A673 (cell line): ENCODE measurements at regions not wholly inside any gene's neighbourhood (a gene's known extent, or its start where the extent isn't known, plus 50 kb on each side); places are given as distances from the start of the nearest gene placed in this dataset.

Experiments used
- BruUV-seq: library from RNA; stranded (reverse); fragments of 400-500 nt; replicated peaks from 2 replicates; lab custom pipeline; 2021; lab: Mats Ljungman, UMichigan
- CTCF ChIA-PET: fragments of 300-600 bp; sonication (Branson Sonifier 250); formaldehyde crosslinking; loops from one replicate; lab custom pipeline; 2022; ENCODE audit warnings: antibody characterized with exemption; lab: Charles Lee
- POLR2A ChIA-PET: fragments of 300-600 bp; sonication (Branson Sonifier 250); formaldehyde crosslinking; loops from one replicate; lab custom pipeline; 2022; ENCODE audit warnings: antibody characterized with exemption; ENCODE audit not compliant: low non-redundant PET; lab: Charles Lee
- DNase-seq: peaks from one replicate; pipeline ENCODE4 v3.0.0-alpha.2; 2015; ENCODE audit warnings: low spot score
- H3K27ac ChIP-seq: fragments of 200-600 bp; sonication (generic); 2 replicates; pipeline ENCODE4 v1.5.1; 2016; ENCODE audit warnings: mixed run types, low read depth, mild to moderate bottlenecking, mixed read lengths, antibody characterized with exemption, low read length; ENCODE audit not compliant: poor library complexity, severe bottlenecking
- H3K27me3 ChIP-seq: fragments of 200-600 bp; sonication (generic); replicated peaks from 2 replicates; pipeline ENCODE4 v1.6.1; 2017; ENCODE audit warnings: mixed run types, low read depth, mild to moderate bottlenecking, mixed read lengths, antibody characterized with exemption, low read length; ENCODE audit not compliant: insufficient read depth, poor library complexity
- H3K36me3 ChIP-seq: fragments of 200-600 bp; sonication (generic); 2 replicates; pipeline ENCODE4 v1.6.1; 2016; ENCODE audit warnings: mixed run types, mild to moderate bottlenecking, mixed read lengths, antibody characterized with exemption, low read length; ENCODE audit not compliant: insufficient read depth, poor library complexity, severe bottlenecking
- H3K4me1 ChIP-seq: fragments of 200-600 bp; sonication (generic); 2 replicates; pipeline ENCODE4 v1.6.1; 2017; ENCODE audit warnings: mixed run types, mild to moderate bottlenecking, mixed read lengths, antibody characterized with exemption, low read length; ENCODE audit not compliant: insufficient read depth, poor library complexity, severe bottlenecking
- H3K4me3 ChIP-seq: fragments of 200-600 bp; sonication (generic); 2 replicates; pipeline ENCODE4 v1.5.1; 2016; ENCODE audit warnings: low read depth, mixed run types, mild to moderate bottlenecking, mixed read lengths, low read length; ENCODE audit not compliant: poor library complexity, severe bottlenecking
- H3K9me3 ChIP-seq: fragments of 200-600 bp; sonication (generic); 2 replicates; pipeline ENCODE4 v1.6.1; 2016; ENCODE audit warnings: mixed run types, low read depth, mild to moderate bottlenecking, mixed read lengths, antibody characterized with exemption, low read length; ENCODE audit not compliant: poor library complexity, severe bottlenecking
- EZH2 ChIP-seq: fragments of 200-600 bp; sonication (generic); IDR thresholded peaks from 2 replicates; pipeline ENCODE4 v1.6.1; 2017; ENCODE audit warnings: borderline replicate concordance, low read depth, mild to moderate bottlenecking, mixed read lengths, antibody characterized with exemption, low read length; ENCODE audit not compliant: poor library complexity, severe bottlenecking
- intact Hi-C: fragments of 100-400 bp; cut with micrococcal nuclease; formaldehyde crosslinking; loops from one replicate; pipeline ENCODE4 v1.10.0; 2022; ENCODE audit not compliant: unreplicated experiment
- TF ChIP-seq, protein P1 (sequence below): fragments of 300-800, 200-600 bp; sonication (generic); conservative IDR thresholded peaks from 2 replicates; pipeline ENCODE4 v1.5.1; 2017; ENCODE audit warnings: low read depth, mild to moderate bottlenecking, antibody characterized with exemption, low read length, moderate library complexity, mixed read lengths

GRCh38 chr6:117206944-117207687, 58.2 kb upstream of the VGLL2 start:
- no peak for DNase-seq
- TF ChIP-seq, protein P1, sequence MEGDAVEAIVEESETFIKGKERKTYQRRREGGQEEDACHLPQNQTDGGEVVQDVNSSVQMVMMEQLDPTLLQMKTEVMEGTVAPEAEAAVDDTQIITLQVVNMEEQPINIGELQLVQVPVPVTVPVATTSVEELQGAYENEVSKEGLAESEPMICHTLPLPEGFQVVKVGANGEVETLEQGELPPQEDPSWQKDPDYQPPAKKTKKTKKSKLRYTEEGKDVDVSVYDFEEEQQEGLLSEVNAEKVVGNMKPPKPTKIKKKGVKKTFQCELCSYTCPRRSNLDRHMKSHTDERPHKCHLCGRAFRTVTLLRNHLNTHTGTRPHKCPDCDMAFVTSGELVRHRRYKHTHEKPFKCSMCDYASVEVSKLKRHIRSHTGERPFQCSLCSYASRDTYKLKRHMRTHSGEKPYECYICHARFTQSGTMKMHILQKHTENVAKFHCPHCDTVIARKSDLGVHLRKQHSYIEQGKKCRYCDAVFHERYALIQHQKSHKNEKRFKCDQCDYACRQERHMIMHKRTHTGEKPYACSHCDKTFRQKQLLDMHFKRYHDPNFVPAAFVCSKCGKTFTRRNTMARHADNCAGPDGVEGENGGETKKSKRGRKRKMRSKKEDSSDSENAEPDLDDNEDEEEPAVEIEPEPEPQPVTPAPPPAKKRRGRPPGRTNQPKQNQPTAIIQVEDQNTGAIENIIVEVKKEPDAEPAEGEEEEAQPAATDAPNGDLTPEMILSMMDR, result no peak
- no peaks in the 10 kb centered on the region for H3K4me1 ChIP-seq
- ChIA-PET CTCF (no interaction called here), POLR2A (no interaction called here)
- H3K9me3 ChIP-seq, result no peaks in the 10 kb centered on the region
- no peaks in the 10 kb centered on the region for H3K36me3 ChIP-seq
- no TSS peak for BruUV-seq
- H3K4me3 ChIP-seq, result no peak overlapping the region
- H3K27me3 ChIP-seq, result peaks cover 16% of the 10 kb centered on the region
- intact Hi-C loops, result no loop called here
- no peak overlapping the region for H3K27ac ChIP-seq

GRCh38 chr6:117210279-117210678, 55.1 kb upstream of the VGLL2 start:
- ChIA-PET CTCF (no interaction called here), POLR2A (interaction anchor here (0.7 kb wide), 1 partner anchor 92 kb away, joined by 3 read pairs; no protein-coding TSS in a partner anchor)
- Histone ChIP-seq H3K27ac (no peak overlapping the region), H3K4me1 (no peaks in the 10 kb centered on the region), H3K27me3 (peaks cover 16% of the 10 kb centered on the region), H3K4me3 (no peak overlapping the region), H3K36me3 (no peaks in the 10 kb centered on the region), H3K9me3 (no peaks in the 10 kb centered on the region)
- intact Hi-C loops, result no loop called here
- no peak for DNase-seq
- TF ChIP-seq, protein P1, result no peak
- TF ChIP-seq EZH2, result no peak
- BruUV-seq, result no TSS peak

DNA sequence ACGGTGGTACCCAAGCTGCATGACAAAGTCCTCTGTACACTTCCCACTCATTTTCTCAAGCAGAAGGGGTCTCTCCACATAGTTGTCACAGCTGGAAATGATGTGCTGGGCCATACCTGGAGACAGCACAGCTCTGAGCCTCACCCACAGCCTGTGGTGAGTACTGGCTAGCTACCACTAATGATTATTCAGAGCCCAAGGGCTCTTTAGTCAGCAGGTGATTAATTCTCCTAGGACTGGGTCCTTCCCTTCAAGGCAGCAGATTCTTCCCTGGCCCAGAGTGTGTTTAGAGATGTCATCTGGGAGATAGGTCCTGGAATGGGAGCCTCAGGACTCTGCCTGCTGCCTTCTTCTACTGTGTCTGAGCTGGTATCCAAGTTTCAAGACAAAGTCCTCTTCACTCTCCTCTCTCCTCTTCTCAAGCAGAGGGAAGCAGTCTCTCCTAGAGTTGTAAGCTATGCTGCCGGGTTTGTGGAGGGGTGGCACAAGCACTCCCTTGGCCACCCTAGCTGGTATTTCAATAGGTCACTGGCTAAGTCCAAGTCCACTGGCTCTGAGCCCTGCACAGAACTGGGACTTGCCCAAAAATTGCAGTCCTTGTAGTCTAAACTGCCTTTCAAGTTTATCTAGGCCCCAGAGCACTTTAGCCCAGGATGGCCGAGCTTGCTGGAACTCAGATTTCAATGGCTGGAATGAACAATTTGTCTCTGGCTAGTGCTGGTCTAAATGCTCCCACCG, 49.8 kb upstream of the VGLL2 start:
- ChIA-PET CTCF (no interaction called here), POLR2A (no interaction called here)
- BruUV-seq, result no TSS peak

More for the DNA sequence above, 49.8 kb upstream of the VGLL2 start:
- no peak overlapping the region for H3K27ac ChIP-seq
- no peak for DNase-seq
- H3K4me3 ChIP-seq, result no peak overlapping the region
- intact Hi-C loops, result no loop called here
- TF ChIP-seq, protein P1, result no peak
- TF ChIP-seq EZH2, result no peak
- no peaks in the 10 kb centered on the region for H3K27me3 ChIP-seq
- H3K4me1 ChIP-seq, result no peaks in the 10 kb centered on the region
- H3K36me3 ChIP-seq, result no peaks in the 10 kb centered on the region
- no peaks in the 10 kb centered on the region for H3K9me3 ChIP-seq
